ENCODE measurements at regions not wholly inside any gene's neighbourhood (a gene's known extent, or its start where the extent isn't known, plus 50 kb on each side); places are given as distances from the start of the nearest gene placed in this dataset.

- DNase-seq (ENCODE audit: low read depth in 3 of 3, low spot score in 2 of 3), result no peak
Measured at GRCh38 chr14:55927028-55927427, 191.2 kb upstream of the PELI2 start.

- DNase-seq (ENCODE audit: low read depth in 3 of 3, low spot score in 2 of 3), result no peak
Measured at GRCh38 chr14:55928276-55928675, 189.9 kb upstream of the PELI2 start.

- DNase-seq (ENCODE audit: low read depth in 3 of 3, low spot score in 2 of 3), result no peak
Measured at GRCh38 chr14:55929136-55929535, 189.1 kb upstream of the PELI2 start.

- DNase-seq (ENCODE audit: low read depth in 3 of 3, low spot score in 2 of 3), result no peak
Measured at GRCh38 chr14:55930016-55930784, 188.0 kb upstream of the PELI2 start.

- no peak for DNase-seq (ENCODE audit: low read depth in 3 of 3, low spot score in 2 of 3)
Measured at GRCh38 chr14:55936691-55937090, 181.5 kb upstream of the PELI2 start.

- DNase-seq (ENCODE audit: low read depth in 3 of 3, low spot score in 2 of 3), result no peak
Measured at GRCh38 chr14:55938249-55938791, 179.9 kb upstream of the PELI2 start.

GRCh38 chr14:55942076-55942654 lies 176.0 kb upstream of the PELI2 start:
- no peak for DNase-seq (ENCODE audit: low read depth in 3 of 3, low spot score in 2 of 3)

GRCh38 chr14:55942826-55943225 lies 175.4 kb upstream of the PELI2 start:
- no peak for DNase-seq (ENCODE audit: low read depth in 3 of 3, low spot score in 2 of 3)

GRCh38 chr14:55944757-55945156 lies 173.5 kb upstream of the PELI2 start:
- no peak for DNase-seq (ENCODE audit: low read depth in 3 of 3, low spot score in 2 of 3)

- no peak for DNase-seq (ENCODE audit: low read depth in 3 of 3, low spot score in 2 of 3)
Measured at GRCh38 chr14:55946231-55946630, 172.0 kb upstream of the PELI2 start.

- no peak for DNase-seq (ENCODE audit: low read depth in 3 of 3, low spot score in 2 of 3)
Measured at GRCh38 chr14:55948399-55948798, 169.8 kb upstream of the PELI2 start.

- no peak for DNase-seq (ENCODE audit: low read depth in 3 of 3, low spot score in 2 of 3)
Measured at GRCh38 chr14:55949708-55950107, 168.5 kb upstream of the PELI2 start.

- no peak for DNase-seq (ENCODE audit: low read depth in 3 of 3, low spot score in 2 of 3)
Measured at GRCh38 chr14:55950135-55950534, 168.1 kb upstream of the PELI2 start.

GRCh38 chr14:55951341-55952206 lies 166.6 kb upstream of the PELI2 start:
- no peak for DNase-seq (ENCODE audit: low read depth in 3 of 3, low spot score in 2 of 3)

GRCh38 chr14:55954108-55954507 lies 164.1 kb upstream of the PELI2 start:
- DNase-seq (ENCODE audit: low read depth in 3 of 3, low spot score in 2 of 3), result no peak

- no peak for DNase-seq (ENCODE audit: low read depth in 3 of 3, low spot score in 2 of 3)
Measured at GRCh38 chr14:55955175-55955574, 163.0 kb upstream of the PELI2 start.

- DNase-seq (ENCODE audit: low read depth in 3 of 3, low spot score in 2 of 3), result no peak
Measured at GRCh38 chr14:55957950-55958349, 160.3 kb upstream of the PELI2 start.

- DNase-seq (ENCODE audit: low read depth in 3 of 3, low spot score in 2 of 3), result no peak
Measured at GRCh38 chr14:55963295-55963694, 154.9 kb upstream of the PELI2 start.

- no peak for DNase-seq (ENCODE audit: low read depth in 3 of 3, low spot score in 2 of 3)
Measured at GRCh38 chr14:55964091-55964490, 154.1 kb upstream of the PELI2 start.

- DNase-seq (ENCODE audit: low read depth in 3 of 3, low spot score in 2 of 3), result no peak
Measured at GRCh38 chr14:55964821-55965220, 153.4 kb upstream of the PELI2 start.

GRCh38 chr14:55965851-55966250 lies 152.4 kb upstream of the PELI2 start:
- no peak for DNase-seq (ENCODE audit: low read depth in 3 of 3, low spot score in 2 of 3)
